HEK293 (cell line): ENCODE measurements at regions not wholly inside any gene's neighbourhood (a gene's known extent, or its start where the extent isn't known, plus 50 kb on each side); places are given as distances from the start of the nearest gene placed in this dataset.

ENCODE experiments used
- CTCF ChIA-PET: fragments of 350-600 bp; formaldehyde crosslinking; extraction: SDS; loops from one replicate; lab custom pipeline; 2021; ENCODE audit warnings: antibody characterized with exemption; lab: Yijun Ruan, JAX
- POLR2A ChIA-PET: fragments of 300-600 bp; formaldehyde crosslinking; extraction: SDS; loops from one replicate; lab custom pipeline; 2020; ENCODE audit warnings: antibody characterized with exemption, inconsistent platforms; lab: Yijun Ruan, JAX
- H3K27ac ChIP-seq: fragments of 200-500 bp; sonication (Bioruptor generic); 2 replicates; pipeline ENCODE4 v1.5.1; 2014; ENCODE audit warnings: low read depth, low read length, control low read depth, inconsistent platforms; ENCODE audit errors: extremely low read depth
- H3K36me3 ChIP-seq, 2 experiments: fragments of 200-500 bp in 1 of 2; sonication (Bioruptor generic) in 1 of 2; 1 replicate in 1 of 2; 2 replicates in 1 of 2; pipeline ENCODE4 v1.5.1; 2014 to 2017; ENCODE audit warnings: inconsistent platforms in 2 of 2, low read length in 2 of 2; ENCODE audit not compliant: control insufficient read depth in 2 of 2, insufficient read depth in 1 of 2
- H3K4me1 ChIP-seq: fragments of 200-500 bp; sonication (Bioruptor generic); 2 replicates; pipeline ENCODE4 v1.5.1; 2014; ENCODE audit warnings: mild to moderate bottlenecking, low read length, inconsistent platforms; ENCODE audit not compliant: control insufficient read depth, insufficient read depth
- H3K4me3 ChIP-seq: 2 replicates; pipeline ENCODE4 v1.5.1; 2011; ENCODE audit warnings: low read depth, mild to moderate bottlenecking, control low read depth, low read length, moderate library complexity
- H3K9me3 ChIP-seq: fragments of 200-500 bp; sonication (Bioruptor generic); 2 replicates; pipeline ENCODE4 v1.5.1; 2014; ENCODE audit warnings: low read depth, low read length, inconsistent platforms; ENCODE audit not compliant: control insufficient read depth, insufficient read depth
- KLF16 ChIP-seq: fragments of 450-650 bp; formaldehyde crosslinking; IDR thresholded peaks from 2 replicates; pipeline ENCODE4 v1.5.1; 2017; ENCODE audit warnings: missing biosample characterization, missing genetic modification characterization
- MEIS1 ChIP-seq: sonication (generic); formaldehyde crosslinking; IDR thresholded peaks from 2 replicates; pipeline ENCODE4 v1.8.1; 2022; ENCODE audit warnings: missing genetic modification reagents, mild to moderate bottlenecking, borderline replicate concordance
- RBAK ChIP-seq: fragments of 450-650 bp; formaldehyde crosslinking; IDR thresholded peaks from 2 replicates; pipeline ENCODE4 v1.5.1; 2016; ENCODE audit warnings: missing biosample characterization, missing genetic modification characterization
- SP7 ChIP-seq: fragments of 450-650 bp; formaldehyde crosslinking; IDR thresholded peaks from 2 replicates; pipeline ENCODE4 v1.5.1; 2016; ENCODE audit warnings: missing biosample characterization, missing genetic modification characterization
- ZBTB21 ChIP-seq: fragments of 450-650 bp; formaldehyde crosslinking; IDR thresholded peaks from 2 replicates; pipeline ENCODE4 v1.5.1; 2017; ENCODE audit warnings: missing biosample characterization, missing genetic modification characterization
- ZBTB8A ChIP-seq: fragments of 450-650 bp; formaldehyde crosslinking; IDR thresholded peaks from 2 replicates; pipeline ENCODE4 v1.5.1; 2016; ENCODE audit warnings: missing biosample characterization, missing genetic modification characterization
- ZFP41 ChIP-seq: fragments of 450-650 bp; formaldehyde crosslinking; IDR thresholded peaks from 2 replicates; pipeline ENCODE4 v1.5.1; 2016; ENCODE audit warnings: missing biosample characterization, missing genetic modification characterization, borderline replicate concordance
- ZNF112 ChIP-seq: fragments of 450-650 bp; formaldehyde crosslinking; IDR thresholded peaks from 2 replicates; pipeline ENCODE4 v1.5.0; 2017; ENCODE audit warnings: missing biosample characterization, missing genetic modification characterization
- ZNF140 ChIP-seq: fragments of 450-650 bp; formaldehyde crosslinking; IDR thresholded peaks from 2 replicates; pipeline ENCODE4 v1.5.1; 2016; ENCODE audit warnings: missing biosample characterization, missing genetic modification characterization
- ZNF155 ChIP-seq: fragments of 450-650 bp; formaldehyde crosslinking; IDR thresholded peaks from 2 replicates; pipeline ENCODE4 v1.5.1; 2016; ENCODE audit warnings: missing biosample characterization, missing genetic modification characterization
- ZNF175 ChIP-seq: fragments of 450-650 bp; formaldehyde crosslinking; IDR thresholded peaks from 2 replicates; pipeline ENCODE4 v1.5.1; 2016; ENCODE audit warnings: missing biosample characterization, missing genetic modification characterization
- ZNF266 ChIP-seq: fragments of 450-650 bp; formaldehyde crosslinking; IDR thresholded peaks from 2 replicates; pipeline ENCODE4 v1.5.1; 2016; ENCODE audit warnings: missing biosample characterization, missing genetic modification characterization, low read depth
- ZNF311 ChIP-seq: fragments of 450-650 bp; formaldehyde crosslinking; IDR thresholded peaks from 2 replicates; pipeline ENCODE4 v1.5.1; 2017; ENCODE audit warnings: missing biosample characterization, missing genetic modification characterization, borderline replicate concordance
- ZNF341 ChIP-seq: fragments of 450-650 bp; formaldehyde crosslinking; IDR thresholded peaks from 2 replicates; pipeline ENCODE4; 2016; ENCODE audit warnings: low read depth, missing biosample characterization, missing genetic modification characterization
- ZNF416 ChIP-seq: fragments of 450-650 bp; formaldehyde crosslinking; IDR thresholded peaks from 2 replicates; pipeline ENCODE4 v1.5.1; 2016; ENCODE audit warnings: missing biosample characterization, missing genetic modification characterization
- ZNF529 ChIP-seq: fragments of 450-650 bp; formaldehyde crosslinking; IDR thresholded peaks from 2 replicates; pipeline ENCODE4 v1.5.1; 2017; ENCODE audit warnings: missing genetic modification characterization, missing biosample characterization; ENCODE audit not compliant: insufficient replicate concordance
- ZNF530 ChIP-seq: fragments of 450-650 bp; formaldehyde crosslinking; IDR thresholded peaks from 2 replicates; pipeline ENCODE4 v1.5.1; 2016; ENCODE audit warnings: low read depth, missing biosample characterization, missing genetic modification characterization
- ZNF544 ChIP-seq: fragments of 450-650 bp; formaldehyde crosslinking; IDR thresholded peaks from 2 replicates; pipeline ENCODE4 v1.5.0; 2017; ENCODE audit warnings: missing biosample characterization, missing genetic modification characterization
- ZNF600 ChIP-seq: fragments of 450-650 bp; formaldehyde crosslinking; IDR thresholded peaks from 2 replicates; pipeline ENCODE4 v1.5.1; 2016; ENCODE audit warnings: missing biosample characterization, missing genetic modification characterization
- ZNF629 ChIP-seq: fragments of 450-650 bp; formaldehyde crosslinking; IDR thresholded peaks from 2 replicates; pipeline ENCODE4 v1.5.1; 2017; ENCODE audit warnings: missing biosample characterization, missing genetic modification characterization
- ZNF768 ChIP-seq: fragments of 450-650 bp; formaldehyde crosslinking; IDR thresholded peaks from 2 replicates; pipeline ENCODE4 v1.5.1; 2018; ENCODE audit warnings: missing biosample characterization, mild to moderate bottlenecking, missing genetic modification characterization
- ZNF777 ChIP-seq: fragments of 450-650 bp; formaldehyde crosslinking; IDR thresholded peaks from 2 replicates; pipeline ENCODE4 v1.5.1; 2017; ENCODE audit warnings: missing biosample characterization, missing genetic modification characterization, borderline replicate concordance
- ZNF791 ChIP-seq: fragments of 450-650 bp; formaldehyde crosslinking; IDR thresholded peaks from 2 replicates; pipeline ENCODE4 v1.5.1; 2016; ENCODE audit warnings: missing biosample characterization, missing genetic modification characterization
- ZNF830 ChIP-seq: fragments of 450-650 bp; IDR thresholded peaks from 2 replicates; pipeline ENCODE4 v1.5.0; 2018; ENCODE audit warnings: missing biosample characterization, missing genetic modification characterization, low read depth, mild to moderate bottlenecking, moderate library complexity
- TF ChIP-seq, protein P1 (sequence below): fragments of 450-650 bp; formaldehyde crosslinking; IDR thresholded peaks from 2 replicates; pipeline ENCODE4 v1.5.1; 2016; ENCODE audit warnings: missing biosample characterization, missing genetic modification characterization
- TF ChIP-seq, protein P2 (sequence below): fragments of 450-650 bp; IDR thresholded peaks from 2 replicates; pipeline ENCODE4 v1.5.1; 2018; ENCODE audit warnings: missing biosample characterization, mild to moderate bottlenecking, missing genetic modification characterization
- TF ChIP-seq, protein P3 (sequence below): fragments of 450-650 bp; formaldehyde crosslinking; IDR thresholded peaks from 2 replicates; pipeline ENCODE4 v1.5.1; 2017; ENCODE audit warnings: missing biosample characterization, missing genetic modification characterization
- TF ChIP-seq, protein P4 (sequence below): fragments of 450-650 bp; formaldehyde crosslinking; optimal IDR thresholded peaks from 2 replicates; pipeline ENCODE3; 2016; ENCODE audit warnings: missing biosample characterization, mild to moderate bottlenecking, missing genetic modification characterization
- TF ChIP-seq, protein P5 (sequence below): fragments of 450-650 bp; formaldehyde crosslinking; IDR thresholded peaks from 2 replicates; pipeline ENCODE4 v1.5.1; 2016; ENCODE audit warnings: missing biosample characterization, missing genetic modification characterization

DNA sequence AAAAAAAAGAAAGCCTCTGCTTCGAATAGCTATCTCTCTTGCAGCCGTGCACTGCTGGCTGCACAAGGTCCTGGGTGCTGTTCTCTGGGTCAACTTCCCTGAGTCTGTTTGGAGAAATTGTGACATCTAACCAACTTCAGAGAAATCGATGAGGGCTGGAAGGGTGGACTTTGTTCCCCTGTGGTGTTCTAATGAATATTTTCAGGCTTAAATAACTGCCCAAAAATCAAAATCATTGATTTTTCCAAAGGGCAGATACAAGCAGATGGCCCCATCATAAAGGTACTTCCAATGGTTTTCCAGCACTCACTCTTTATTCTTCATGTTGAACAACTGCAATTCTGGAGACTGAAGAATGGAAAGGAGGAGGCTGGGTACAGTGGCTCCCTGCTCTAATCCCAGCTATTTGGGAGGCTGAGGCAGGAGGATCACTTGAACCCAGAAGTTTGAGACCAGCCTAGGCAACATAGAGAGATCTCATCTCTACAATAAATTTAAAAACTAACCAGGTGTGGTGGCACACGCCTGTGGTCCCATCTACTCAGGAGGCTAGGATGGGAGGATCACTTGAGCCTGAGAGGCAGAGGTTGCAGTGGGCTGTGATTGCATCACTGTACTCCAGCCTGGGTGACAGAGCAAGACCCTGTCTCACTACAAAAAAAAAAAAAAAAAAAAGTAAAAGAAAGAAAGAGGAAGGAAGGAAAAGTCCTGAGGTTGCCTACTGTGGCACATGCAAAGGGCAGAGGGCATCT lies 59.1 kb downstream of the FOXA2 start:
- no peak overlapping the region for H3K27ac ChIP-seq
- ChIA-PET CTCF (no interaction called here), POLR2A (no interaction called here)
- H3K4me1 ChIP-seq: no peaks in the 10 kb centered on the region
- no peak overlapping the region for H3K4me3 ChIP-seq
- H3K36me3 ChIP-seq: no peaks in the 10 kb centered on the region
- H3K9me3 ChIP-seq: no peaks in the 10 kb centered on the region
- TF ChIP-seq, protein P1, sequence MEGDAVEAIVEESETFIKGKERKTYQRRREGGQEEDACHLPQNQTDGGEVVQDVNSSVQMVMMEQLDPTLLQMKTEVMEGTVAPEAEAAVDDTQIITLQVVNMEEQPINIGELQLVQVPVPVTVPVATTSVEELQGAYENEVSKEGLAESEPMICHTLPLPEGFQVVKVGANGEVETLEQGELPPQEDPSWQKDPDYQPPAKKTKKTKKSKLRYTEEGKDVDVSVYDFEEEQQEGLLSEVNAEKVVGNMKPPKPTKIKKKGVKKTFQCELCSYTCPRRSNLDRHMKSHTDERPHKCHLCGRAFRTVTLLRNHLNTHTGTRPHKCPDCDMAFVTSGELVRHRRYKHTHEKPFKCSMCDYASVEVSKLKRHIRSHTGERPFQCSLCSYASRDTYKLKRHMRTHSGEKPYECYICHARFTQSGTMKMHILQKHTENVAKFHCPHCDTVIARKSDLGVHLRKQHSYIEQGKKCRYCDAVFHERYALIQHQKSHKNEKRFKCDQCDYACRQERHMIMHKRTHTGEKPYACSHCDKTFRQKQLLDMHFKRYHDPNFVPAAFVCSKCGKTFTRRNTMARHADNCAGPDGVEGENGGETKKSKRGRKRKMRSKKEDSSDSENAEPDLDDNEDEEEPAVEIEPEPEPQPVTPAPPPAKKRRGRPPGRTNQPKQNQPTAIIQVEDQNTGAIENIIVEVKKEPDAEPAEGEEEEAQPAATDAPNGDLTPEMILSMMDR (tag by site-specific recombination): no peak
- no peak for TF ChIP-seq KLF16 (tag by site-specific recombination)
- TF ChIP-seq ZBTB8A (tag by site-specific recombination): no peak
- no peak for TF ChIP-seq ZNF175 (tag by site-specific recombination)
- TF ChIP-seq ZNF155 (tag by site-specific recombination): no peak
- no peak for TF ChIP-seq ZNF768 (tag by site-specific recombination)
- no peak for TF ChIP-seq ZBTB21
- TF ChIP-seq ZNF600 (tag by site-specific recombination): no peak
- TF ChIP-seq MEIS1 (CRISPR knock-in tag): no peak
- TF ChIP-seq, protein P2, sequence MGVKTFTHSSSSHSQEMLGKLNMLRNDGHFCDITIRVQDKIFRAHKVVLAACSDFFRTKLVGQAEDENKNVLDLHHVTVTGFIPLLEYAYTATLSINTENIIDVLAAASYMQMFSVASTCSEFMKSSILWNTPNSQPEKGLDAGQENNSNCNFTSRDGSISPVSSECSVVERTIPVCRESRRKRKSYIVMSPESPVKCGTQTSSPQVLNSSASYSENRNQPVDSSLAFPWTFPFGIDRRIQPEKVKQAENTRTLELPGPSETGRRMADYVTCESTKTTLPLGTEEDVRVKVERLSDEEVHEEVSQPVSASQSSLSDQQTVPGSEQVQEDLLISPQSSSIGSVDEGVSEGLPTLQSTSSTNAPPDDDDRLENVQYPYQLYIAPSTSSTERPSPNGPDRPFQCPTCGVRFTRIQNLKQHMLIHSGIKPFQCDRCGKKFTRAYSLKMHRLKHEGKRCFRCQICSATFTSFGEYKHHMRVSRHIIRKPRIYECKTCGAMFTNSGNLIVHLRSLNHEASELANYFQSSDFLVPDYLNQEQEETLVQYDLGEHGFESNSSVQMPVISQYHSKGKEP (tag by site-specific recombination): no peak
- TF ChIP-seq SP7: no peak
- TF ChIP-seq RBAK (tag by site-specific recombination): no peak
- TF ChIP-seq ZNF266: no peak
- no peak for TF ChIP-seq ZNF416 (tag by site-specific recombination)
- no peak for TF ChIP-seq ZNF112 (tag by site-specific recombination)
- TF ChIP-seq ZNF341: no peak
- TF ChIP-seq ZNF791: no peak
- no peak for TF ChIP-seq ZNF140 (tag by site-specific recombination)
- TF ChIP-seq ZFP41 (tag by site-specific recombination): no peak

DNA sequence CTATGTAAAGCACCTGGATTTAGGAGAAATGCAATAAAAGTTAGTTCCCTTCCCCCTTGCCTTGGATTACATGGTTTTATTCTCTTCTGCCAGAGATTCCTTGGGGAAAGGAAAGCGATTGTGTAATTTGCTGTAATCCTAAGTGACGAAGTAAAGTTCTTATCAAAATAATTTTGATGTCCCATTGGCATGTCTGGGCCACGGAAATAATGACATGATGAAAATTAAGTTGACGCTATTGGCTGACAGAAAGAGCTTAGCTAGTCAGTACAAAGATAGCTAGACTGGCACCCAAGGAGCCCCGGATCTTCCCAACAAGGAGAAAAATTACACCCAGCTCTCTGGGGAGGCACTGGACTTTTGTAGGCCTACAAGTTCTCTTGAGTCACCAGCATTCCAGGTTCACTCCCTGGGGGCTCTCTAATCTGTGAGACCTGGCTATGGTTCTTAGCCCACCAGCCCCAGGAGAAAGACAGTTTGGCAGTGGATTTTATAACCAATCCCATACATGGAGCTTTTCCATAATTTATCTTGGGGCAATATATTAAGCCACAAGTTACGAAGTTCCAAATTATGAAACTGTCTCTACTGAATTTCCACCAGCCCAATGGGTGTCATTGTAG lies 59.9 kb downstream of the FOXA2 start:
- POLR2A ChIA-PET: no interaction called here
- no peaks in the 10 kb centered on the region for H3K9me3 ChIP-seq
- H3K27ac ChIP-seq: no peak overlapping the region
- TF ChIP-seq ZNF311 (tag by site-specific recombination): no peak
- TF ChIP-seq ZNF529 (tag by site-specific recombination): no peak
- TF ChIP-seq, protein P3, sequence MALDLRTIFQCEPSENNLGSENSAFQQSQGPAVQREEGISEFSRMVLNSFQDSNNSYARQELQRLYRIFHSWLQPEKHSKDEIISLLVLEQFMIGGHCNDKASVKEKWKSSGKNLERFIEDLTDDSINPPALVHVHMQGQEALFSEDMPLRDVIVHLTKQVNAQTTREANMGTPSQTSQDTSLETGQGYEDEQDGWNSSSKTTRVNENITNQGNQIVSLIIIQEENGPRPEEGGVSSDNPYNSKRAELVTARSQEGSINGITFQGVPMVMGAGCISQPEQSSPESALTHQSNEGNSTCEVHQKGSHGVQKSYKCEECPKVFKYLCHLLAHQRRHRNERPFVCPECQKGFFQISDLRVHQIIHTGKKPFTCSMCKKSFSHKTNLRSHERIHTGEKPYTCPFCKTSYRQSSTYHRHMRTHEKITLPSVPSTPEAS (tag by site-specific recombination): no peak
- TF ChIP-seq ZNF830 (tag by site-specific recombination): no peak
- TF ChIP-seq ZNF629 (tag by site-specific recombination): no peak
- TF ChIP-seq ZNF544 (tag by site-specific recombination): no peak
- TF ChIP-seq ZNF530 (tag by site-specific recombination): no peak
- no peak for TF ChIP-seq ZNF140 (tag by site-specific recombination)
- TF ChIP-seq, protein P4, sequence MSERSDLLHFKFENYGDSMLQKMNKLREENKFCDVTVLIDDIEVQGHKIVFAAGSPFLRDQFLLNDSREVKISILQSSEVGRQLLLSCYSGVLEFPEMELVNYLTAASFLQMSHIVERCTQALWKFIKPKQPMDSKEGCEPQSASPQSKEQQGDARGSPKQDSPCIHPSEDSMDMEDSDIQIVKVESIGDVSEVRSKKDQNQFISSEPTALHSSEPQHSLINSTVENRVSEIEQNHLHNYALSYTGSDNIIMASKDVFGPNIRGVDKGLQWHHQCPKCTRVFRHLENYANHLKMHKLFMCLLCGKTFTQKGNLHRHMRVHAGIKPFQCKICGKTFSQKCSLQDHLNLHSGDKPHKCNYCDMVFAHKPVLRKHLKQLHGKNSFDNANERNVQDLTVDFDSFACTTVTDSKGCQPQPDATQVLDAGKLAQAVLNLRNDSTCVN (tag by site-specific recombination): no peak
- no peak for TF ChIP-seq ZNF777 (tag by site-specific recombination)
- TF ChIP-seq, protein P5, sequence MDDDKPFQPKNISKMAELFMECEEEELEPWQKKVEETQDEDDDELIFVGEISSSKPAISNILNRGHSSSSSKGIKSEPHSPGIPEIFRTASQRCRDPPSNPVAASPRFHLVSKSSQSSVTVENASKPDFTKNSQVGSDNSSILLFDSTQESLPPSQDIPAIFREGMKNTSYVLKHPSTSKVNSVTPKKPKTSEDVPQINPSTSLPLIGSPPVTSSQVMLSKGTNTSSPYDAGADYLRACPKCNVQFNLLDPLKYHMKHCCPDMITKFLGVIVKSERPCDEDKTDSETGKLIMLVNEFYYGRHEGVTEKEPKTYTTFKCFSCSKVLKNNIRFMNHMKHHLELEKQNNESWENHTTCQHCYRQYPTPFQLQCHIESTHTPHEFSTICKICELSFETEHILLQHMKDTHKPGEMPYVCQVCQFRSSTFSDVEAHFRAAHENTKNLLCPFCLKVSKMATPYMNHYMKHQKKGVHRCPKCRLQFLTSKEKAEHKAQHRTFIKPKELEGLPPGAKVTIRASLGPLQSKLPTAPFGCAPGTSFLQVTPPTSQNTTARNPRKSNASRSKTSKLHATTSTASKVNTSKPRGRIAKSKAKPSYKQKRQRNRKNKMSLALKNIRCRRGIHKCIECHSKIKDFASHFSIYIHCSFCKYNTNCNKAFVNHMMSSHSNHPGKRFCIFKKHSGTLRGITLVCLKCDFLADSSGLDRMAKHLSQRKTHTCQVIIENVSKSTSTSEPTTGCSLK (tag by site-specific recombination): no peak

More for the DNA sequence above, 59.9 kb downstream of the FOXA2 start:
- no peaks in the 10 kb centered on the region for H3K4me1 ChIP-seq
- no peak overlapping the region for H3K4me3 ChIP-seq
- CTCF ChIA-PET: no interaction called here
- H3K36me3 ChIP-seq: no peaks in the 10 kb centered on the region
